K562 (cell line): ENCODE measurements at regions not wholly inside any gene's neighbourhood (a gene's known extent, or its start where the extent isn't known, plus 50 kb on each side); places are given as distances from the start of the nearest gene placed in this dataset.

Experiments used
- ATAC-seq: fragments of 200-7000 bp; cut with Tn5 transposase; 3 replicates; pipeline ENCODE4 v1.9.1; 2020; ENCODE audit warnings: moderate library complexity
- BruUV-seq: library from RNA; stranded (reverse); fragments of 400-500 nt; replicated peaks from 2 replicates; lab custom pipeline; 2021; lab: Mats Ljungman, UMichigan
- CTCF ChIA-PET: fragments of 300-600 bp; formaldehyde crosslinking; extraction: SDS; loops from one replicate; lab custom pipeline; 2021; ENCODE audit warnings: low intra/inter-chr PET ratio; lab: Yijun Ruan, JAX
- POLR2A ChIA-PET: fragments of 300-600, 350-650 bp; sonication (Branson Sonifier 250); formaldehyde crosslinking; extraction: SDS; loops from one replicate; lab custom pipeline; 2021; ENCODE audit warnings: antibody characterized with exemption, inconsistent platforms; lab: Yijun Ruan, JAX
- DNase-seq, 4 experiments: peaks; one replicate each; pipeline versions ENCODE4 v3.0.0 to v3.0.0-alpha.2; 2011 to 2018; ENCODE audit warnings: low spot score in 3 of 4, mixed read lengths in 3 of 4; ENCODE audit errors: extremely low read depth in 1 of 4
- FAIRE-seq: peaks from 2 replicates; lab custom pipeline; 2011; peaks lifted over from hg19 to GRCh38; lab: Jason Lieb, UNC
- H2AFZ ChIP-seq: 2 replicates; pipeline ENCODE4 v1.6.0; 2011; ENCODE audit warnings: low read depth, low read length, control low read depth, inconsistent platforms
- H3K27ac ChIP-seq: fragments of 200-600 bp; 3 replicates; pipeline ENCODE4 v1.8.0; 2011; ENCODE audit warnings: low read depth, mild to moderate bottlenecking, control low read depth, inconsistent platforms, low read length, moderate library complexity, mixed read lengths; ENCODE audit errors: extremely low read depth
- H3K27me3 ChIP-seq, 2 experiments: fragments of 300-600 bp in 1 of 2; 2 replicates in 1 of 2; 3 replicates in 1 of 2; pipeline versions ENCODE4 v1.6.0 to v1.8.0; 2011; ENCODE audit warnings: inconsistent platforms in 2 of 2, low read length in 2 of 2, mild to moderate bottlenecking in 1 of 2, mixed read lengths in 1 of 2, moderate library complexity in 1 of 2; ENCODE audit not compliant: control insufficient read depth in 2 of 2, insufficient read depth in 2 of 2
- H3K36me3 ChIP-seq: fragments of 300-600 bp; 3 replicates; pipeline ENCODE4 v1.8.0; 2011; ENCODE audit warnings: mild to moderate bottlenecking, low read length, inconsistent platforms; ENCODE audit not compliant: control insufficient read depth, insufficient read depth
- H3K4me1 ChIP-seq, 2 experiments: fragments of 200-600 bp in 1 of 2; replicated peaks in 1 of 2; 2 replicates in 1 of 2; 3 replicates in 1 of 2; pipeline versions ENCODE4 v1.5.1 to v1.8.0; 2011; ENCODE audit warnings: inconsistent platforms in 2 of 2, low read length in 2 of 2, mild to moderate bottlenecking in 1 of 2, mixed read lengths in 1 of 2, moderate library complexity in 1 of 2; ENCODE audit not compliant: control insufficient read depth in 2 of 2, insufficient read depth in 2 of 2
- H3K4me2 ChIP-seq: 2 replicates; pipeline ENCODE4 v1.6.1; 2011; ENCODE audit warnings: low read length, control low read depth, inconsistent platforms, mixed read lengths; ENCODE audit not compliant: insufficient read depth
- H3K4me3 ChIP-seq: fragments of 200-600 bp; sonication (generic), shearing (Covaris generic); 2 replicates; pipeline ENCODE4 v1.5.1; 2016; ENCODE audit warnings: control low read depth, inconsistent platforms
- H3K79me2 ChIP-seq: fragments of 200-600 bp; 3 replicates; pipeline ENCODE4 v1.8.0; 2011; ENCODE audit warnings: low read length, inconsistent platforms; ENCODE audit not compliant: control insufficient read depth, insufficient read depth
- H3K9ac ChIP-seq, 2 experiments: 2 replicates each; pipeline versions ENCODE4 v1.6.0 to v1.6.1; 2011; ENCODE audit warnings: low read depth in 2 of 2, low read length in 2 of 2, control low read depth in 1 of 2, inconsistent platforms in 1 of 2, mild to moderate bottlenecking in 1 of 2, mixed read lengths in 1 of 2; ENCODE audit not compliant: insufficient read depth in 1 of 2
- H3K9me1 ChIP-seq: one replicate; pipeline ENCODE4 v1.6.0; 2011; ENCODE audit warnings: inconsistent platforms, mild to moderate bottlenecking, low read length, moderate library complexity; ENCODE audit not compliant: control insufficient read depth, insufficient read depth
- H3K9me3 ChIP-seq: replicated peaks from 2 replicates; pipeline ENCODE4 v1.5.1; 2011; ENCODE audit warnings: low read depth, low read length, inconsistent platforms; ENCODE audit not compliant: control insufficient read depth, insufficient read depth
- H4K20me1 ChIP-seq: replicated peaks from 2 replicates; pipeline ENCODE4 v1.6.1; 2011; ENCODE audit warnings: low read length, inconsistent platforms, mixed read lengths; ENCODE audit not compliant: control insufficient read depth, insufficient read depth
- BRF1 ChIP-seq: IDR thresholded peaks from 3 replicates; pipeline ENCODE4 v1.6.1; 2011; ENCODE audit warnings: borderline replicate concordance, mild to moderate bottlenecking; ENCODE audit not compliant: insufficient read length; ENCODE audit errors: extremely low read depth
- EGR1 ChIP-seq: fragments of 450-650 bp; conservative IDR thresholded peaks from 2 replicates; pipeline ENCODE4 v1.6.1; 2017; ENCODE audit warnings: mild to moderate bottlenecking
- GABPA ChIP-seq: fragments of 200-800 bp; sonication (Bioruptor generic); conservative IDR thresholded peaks from 2 replicates; pipeline ENCODE4 v1.6.1; 2016; ENCODE audit warnings: low read depth, missing genetic modification characterization, missing compliant biosample characterization
- NCOR1 ChIP-seq: fragments of 450-650 bp; IDR thresholded peaks from 2 replicates; pipeline ENCODE4 v1.6.1; 2016; ENCODE audit warnings: mild to moderate bottlenecking, moderate library complexity
- NEUROD1 ChIP-seq: fragments of 150-350 bp; IDR thresholded peaks from 2 replicates; pipeline ENCODE4 v1.6.1; 2014; ENCODE audit warnings: borderline replicate concordance, low read length, low read depth; ENCODE audit not compliant: partially characterized antibody
- NR2C1 ChIP-seq, 2 experiments: fragments of 450-650 bp; IDR thresholded peaks; 2 replicates each; pipeline ENCODE4 v1.6.1; 2017; ENCODE audit warnings: mild to moderate bottlenecking in 2 of 2, antibody characterized with exemption in 1 of 2, inconsistent platforms in 1 of 2, missing compliant biosample characterization in 1 of 2, missing genetic modification characterization in 1 of 2
- PHF20 ChIP-seq: fragments of 450-650 bp; IDR thresholded peaks from 2 replicates; pipeline ENCODE4 v1.6.1; 2018; ENCODE audit not compliant: partially characterized antibody
- PTTG1 ChIP-seq: fragments of 450-650 bp; IDR thresholded peaks from 2 replicates; pipeline ENCODE4 v1.6.1; 2016; ENCODE audit warnings: low read depth, mild to moderate bottlenecking, missing genetic modification characterization, missing compliant biosample characterization
- RAD51 ChIP-seq: fragments of 450-650 bp; IDR thresholded peaks from 2 replicates; pipeline ENCODE4 v1.7.1; 2016; ENCODE audit warnings: low read depth, mild to moderate bottlenecking, borderline replicate concordance
- RFX5 ChIP-seq: IDR thresholded peaks from 2 replicates; pipeline ENCODE4 v1.6.1; 2011; ENCODE audit warnings: low read depth, mild to moderate bottlenecking, improper control_type of control experiment, low read length
- ZC3H8 ChIP-seq: fragments of 450-650 bp; IDR thresholded peaks from 2 replicates; pipeline ENCODE4 v1.6.1; 2017
- ZNF12 ChIP-seq: sonication (generic); formaldehyde crosslinking; IDR thresholded peaks from 2 replicates; pipeline ENCODE4 v1.4.0; 2020; ENCODE audit warnings: mild to moderate bottlenecking, missing genetic modification reagents
- ZNF398 ChIP-seq: fragments of 250-450 bp; sonication (Bioruptor Pico); IDR thresholded peaks from 2 replicates; pipeline ENCODE4 v1.8.0; 2021; ENCODE audit warnings: moderate library complexity, mild to moderate bottlenecking, inconsistent platforms
- ZNF696 ChIP-seq: fragments of 250-450 bp; sonication (Bioruptor Pico); conservative IDR thresholded peaks from 2 replicates; pipeline ENCODE4 v1.4.0; 2020; ENCODE audit warnings: mild to moderate bottlenecking, moderate library complexity
- WGBS: fragments of 100-300 bp; shearing (Covaris generic); methylation state at CpG from one replicate; pipeline ENCODE4 v1.1.6; 2016; ENCODE audit warnings: low coverage, mixed read lengths; ENCODE audit not compliant: insufficient coverage; ENCODE audit errors: missing lambda C conversion rate; 5-methylcytosine and 5-hydroxymethylcytosine counted together
- in situ Hi-C: fragments of 300-500 bp; cut with MboI; formaldehyde crosslinking; loops from 4 replicates; pipeline ENCODE4 v1.15.0; 2018; ENCODE audit warnings: inconsistent platforms, mixed read lengths
- intact Hi-C: fragments of 100-400 bp; cut with micrococcal nuclease; formaldehyde crosslinking; loops from 2 replicates; pipeline ENCODE4 v1.14.2; 2022

- Histone ChIP-seq H3K9me1 (no peaks in the 10 kb centered on the region), H3K4me1 (peaks cover 0 to 4% of the 10 kb centered on the region in 2 experiments; a peak in 1 of 5 replicates), H3K4me2 (no peak overlapping the region), H3K27ac (no peak overlapping the region), H3K9ac (no peak overlapping the region), H3K9me3 (no peaks in the 10 kb centered on the region), H4K20me1 (0 out of 2 replicates have a peak, but pooled peaks cover 3% of the 10 kb centered on the region), H3K36me3 (no peaks in the 10 kb centered on the region), H2AFZ (no peak overlapping the region), H3K27me3 (peaks cover 0 to 13% of the 10 kb centered on the region in 2 experiments; a peak in 2 of 5 replicates), H3K79me2 (no peaks in the 10 kb centered on the region), H3K4me3 (no peak overlapping the region)
- DNase-seq (no peak), ATAC-seq (no peak), FAIRE-seq (no peak)
- in situ Hi-C loops: no loop called here
- ChIA-PET POLR2A (interaction anchor here (0.6 kb wide), 1 partner anchor 16 kb away, joined by 3 read pairs; no protein-coding TSS in a partner anchor), CTCF (no interaction called here)
- no peak for TF ChIP-seq ZC3H8
- no peak for TF ChIP-seq RFX5
- TF ChIP-seq NCOR1: no peak
- no peak for TF ChIP-seq GABPA (tag)
- TF ChIP-seq RAD51: no peak
- TF ChIP-seq PTTG1 (tag): no peak
- no peak for TF ChIP-seq PHF20
- TF ChIP-seq NEUROD1: no peak
- TF ChIP-seq NR2C1 (IDR thresholded peaks at IDR 0.05): no peak
- TF ChIP-seq NR2C1 (tag; IDR thresholded peaks at IDR 0.05): no peak
- TF ChIP-seq BRF1: no peak
- TF ChIP-seq ZNF696 (CRISPR knock-in tag): no peak
- TF ChIP-seq EGR1: no peak
- no peak for TF ChIP-seq ZNF398 (CRISPR knock-in tag)
- no peak for TF ChIP-seq ZNF12
- 8% methylated on average over 10 of the region's 10 CpGs for WGBS
- no TSS peak for BruUV-seq
- intact Hi-C loops: no loop called here
Measured at GRCh38 chr1:2967881-2968280, 53.4 kb upstream of the ACTRT2 start.
